ENCODE measurements at regions not wholly inside any gene's neighbourhood (a gene's known extent, or its start where the extent isn't known, plus 50 kb on each side); places are given as distances from the start of the nearest gene placed in this dataset.

DNA sequence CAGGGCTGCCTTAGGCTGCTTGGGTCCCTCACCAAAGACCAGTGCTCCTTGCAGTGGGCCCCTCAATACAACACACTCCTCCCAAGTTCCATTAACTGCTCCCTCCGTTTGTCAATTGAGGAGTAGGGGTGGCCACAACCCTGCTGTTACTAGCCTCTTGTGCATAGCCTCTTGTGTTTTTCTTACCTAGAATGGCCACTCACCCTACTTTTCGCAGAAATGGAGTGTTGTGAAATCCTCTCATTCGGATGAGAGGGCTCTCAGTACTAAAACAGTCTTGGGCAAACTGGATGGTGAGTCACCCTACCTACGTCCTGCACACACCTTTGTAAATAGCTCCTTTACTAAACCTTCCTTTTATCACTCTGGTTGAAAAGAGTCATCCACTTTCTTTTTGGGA is 253.9 kb downstream of the OSR1 start:
- TF ChIP-seq, protein P1, sequence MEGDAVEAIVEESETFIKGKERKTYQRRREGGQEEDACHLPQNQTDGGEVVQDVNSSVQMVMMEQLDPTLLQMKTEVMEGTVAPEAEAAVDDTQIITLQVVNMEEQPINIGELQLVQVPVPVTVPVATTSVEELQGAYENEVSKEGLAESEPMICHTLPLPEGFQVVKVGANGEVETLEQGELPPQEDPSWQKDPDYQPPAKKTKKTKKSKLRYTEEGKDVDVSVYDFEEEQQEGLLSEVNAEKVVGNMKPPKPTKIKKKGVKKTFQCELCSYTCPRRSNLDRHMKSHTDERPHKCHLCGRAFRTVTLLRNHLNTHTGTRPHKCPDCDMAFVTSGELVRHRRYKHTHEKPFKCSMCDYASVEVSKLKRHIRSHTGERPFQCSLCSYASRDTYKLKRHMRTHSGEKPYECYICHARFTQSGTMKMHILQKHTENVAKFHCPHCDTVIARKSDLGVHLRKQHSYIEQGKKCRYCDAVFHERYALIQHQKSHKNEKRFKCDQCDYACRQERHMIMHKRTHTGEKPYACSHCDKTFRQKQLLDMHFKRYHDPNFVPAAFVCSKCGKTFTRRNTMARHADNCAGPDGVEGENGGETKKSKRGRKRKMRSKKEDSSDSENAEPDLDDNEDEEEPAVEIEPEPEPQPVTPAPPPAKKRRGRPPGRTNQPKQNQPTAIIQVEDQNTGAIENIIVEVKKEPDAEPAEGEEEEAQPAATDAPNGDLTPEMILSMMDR (IDR thresholded peaks at IDR 0.05; ENCODE audit: low read depth, low read length): no peak
- H3K27ac ChIP-seq (ENCODE audit: low read depth, low read length): no peak overlapping the region
- POLR2A ChIA-PET: no interaction called here
- CTCF ChIA-PET: no interaction called here
- no peak for DNase-seq (ENCODE audit: low read depth, low spot score)
- no peaks in the 10 kb centered on the region for H3K27me3 ChIP-seq (ENCODE audit: control insufficient read depth, insufficient read depth, low read length)
- H3K9me3 ChIP-seq (ENCODE audit: control insufficient read depth, insufficient read depth, low read length): no peaks in the 10 kb centered on the region
- H3K4me3 ChIP-seq (ENCODE audit: low read depth, low read length): no peak overlapping the region

DNA sequence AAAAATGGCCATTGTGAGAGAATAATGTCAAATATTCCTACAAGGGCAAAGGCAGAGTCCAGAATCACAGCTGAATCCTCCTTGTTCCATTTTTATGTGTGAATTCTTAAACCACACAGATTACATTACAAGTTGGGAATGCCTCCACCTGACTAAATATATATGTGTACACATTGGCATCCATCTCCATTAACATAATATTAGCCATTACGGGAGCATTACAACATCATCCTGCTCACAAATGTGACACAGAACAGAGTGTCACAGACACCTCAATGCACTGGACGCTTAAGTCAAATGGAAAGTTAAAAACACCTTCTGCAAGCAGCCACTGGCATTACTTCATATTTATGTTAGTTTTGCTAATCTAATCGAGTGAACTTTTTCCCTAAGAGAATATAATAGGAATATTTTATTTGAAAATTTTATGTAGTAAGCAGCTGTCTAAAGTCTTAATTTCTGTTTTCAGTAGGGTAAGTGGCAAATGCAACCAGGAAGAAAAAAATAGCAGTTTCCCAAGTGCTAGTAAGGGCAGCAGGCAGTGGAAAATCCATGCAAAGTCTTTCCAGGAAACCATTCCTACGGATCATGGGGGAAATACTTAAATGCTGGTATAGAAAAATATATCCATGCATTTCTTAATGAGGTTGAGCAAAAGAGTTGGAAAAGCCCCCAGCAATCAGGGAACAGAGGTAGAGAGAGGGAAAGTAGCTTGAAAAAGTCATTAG is 255.6 kb downstream of the OSR1 start:
- no peaks in the 10 kb centered on the region for H3K9me3 ChIP-seq (ENCODE audit: control insufficient read depth, insufficient read depth, low read length)
- H3K27ac ChIP-seq (ENCODE audit: low read depth, low read length): no peak overlapping the region
- ChIA-PET CTCF (no interaction called here), POLR2A (no interaction called here)
- no peak overlapping the region for H3K4me3 ChIP-seq (ENCODE audit: low read depth, low read length)
- DNase-seq (ENCODE audit: low read depth, low spot score): peak; percentile 4
- no peaks in the 10 kb centered on the region for H3K27me3 ChIP-seq (ENCODE audit: control insufficient read depth, insufficient read depth, low read length)
- TF ChIP-seq, protein P1 (IDR thresholded peaks at IDR 0.05; ENCODE audit: low read depth, low read length): no peak

GRCh38 chr2:19101968-19102367 is 256.5 kb downstream of the OSR1 start:
- CTCF ChIA-PET: no interaction called here
- DNase-seq (ENCODE audit: low read depth, low spot score): no peak
- TF ChIP-seq, protein P1 (IDR thresholded peaks at IDR 0.05; ENCODE audit: low read depth, low read length): no peak
- Histone ChIP-seq H3K4me3 (ENCODE audit: low read depth, low read length) (no peak overlapping the region), H3K9me3 (ENCODE audit: control insufficient read depth, insufficient read depth, low read length) (no peaks in the 10 kb centered on the region), H3K27me3 (ENCODE audit: control insufficient read depth, insufficient read depth, low read length) (no peaks in the 10 kb centered on the region), H3K27ac (ENCODE audit: low read depth, low read length) (no peak overlapping the region)
- POLR2A ChIA-PET: no interaction called here

GRCh38 chr2:19100570-19100969 is 257.9 kb downstream of the OSR1 start:
- Histone ChIP-seq H3K4me3 (ENCODE audit: low read depth, low read length) (no peak overlapping the region), H3K27ac (ENCODE audit: low read depth, low read length) (no peak overlapping the region), H3K27me3 (ENCODE audit: control insufficient read depth, insufficient read depth, low read length) (no peaks in the 10 kb centered on the region), H3K9me3 (ENCODE audit: control insufficient read depth, insufficient read depth, low read length) (no peaks in the 10 kb centered on the region)
- DNase-seq (ENCODE audit: low read depth, low spot score): no peak
- TF ChIP-seq, protein P1 (IDR thresholded peaks at IDR 0.05; ENCODE audit: low read depth, low read length): no peak
- ChIA-PET POLR2A (no interaction called here), CTCF (interaction anchor here (1.1 kb wide), 1 partner anchor 350 kb away, joined by 5 read pairs; no protein-coding TSS in a partner anchor)

DNA sequence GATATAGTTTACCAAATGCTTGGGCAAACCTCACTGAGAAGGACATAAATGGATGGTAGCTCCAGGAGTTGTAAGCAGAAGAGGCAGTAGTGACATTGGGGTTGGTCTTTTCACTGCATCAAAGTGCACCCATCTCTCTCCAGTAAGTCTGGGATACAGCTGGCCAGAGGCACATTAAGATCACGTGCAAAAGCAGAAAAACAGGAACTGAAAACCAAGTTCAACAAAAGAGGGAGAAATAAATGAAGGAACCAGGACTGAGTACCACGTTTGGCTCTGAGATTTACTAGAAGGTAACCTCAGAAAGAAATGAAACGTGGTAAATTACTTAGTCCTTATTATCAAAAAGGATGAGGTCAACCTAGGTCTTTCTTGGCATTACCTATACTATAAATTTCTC is 259.2 kb downstream of the OSR1 start:
- no peaks in the 10 kb centered on the region for H3K9me3 ChIP-seq (ENCODE audit: control insufficient read depth, insufficient read depth, low read length)
- H3K4me3 ChIP-seq (ENCODE audit: low read depth, low read length): no peak overlapping the region
- no peak for DNase-seq (ENCODE audit: low read depth, low spot score)
- ChIA-PET CTCF (no interaction called here), POLR2A (no interaction called here)
- H3K27ac ChIP-seq (ENCODE audit: low read depth, low read length): no peak overlapping the region
- H3K27me3 ChIP-seq (ENCODE audit: control insufficient read depth, insufficient read depth, low read length): no peaks in the 10 kb centered on the region
- TF ChIP-seq, protein P1 (IDR thresholded peaks at IDR 0.05; ENCODE audit: low read depth, low read length): no peak
